ENCODE measurements at regions not wholly inside any gene's neighbourhood (a gene's known extent, or its start where the extent isn't known, plus 50 kb on each side); places are given as distances from the start of the nearest gene placed in this dataset.

- no peak for DNase-seq
- Mint-ChIP-seq H3K9me3 (peaks cover 0 to 6% (median 2%) of the 10 kb centered on the region in 8 donors), H3K27ac (no peak overlapping the region), H3K27me3 (no peaks in the 10 kb centered on the region), H3K4me1 (no peaks in the 10 kb centered on the region), H3K36me3 (no peaks in the 10 kb centered on the region), H3K4me3 (no peak overlapping the region)
- ChIA-PET CTCF (ENCODE audit: partially characterized antibody) (no interaction called here), POLR2A (ENCODE audit: partially characterized antibody) (no interaction called here)
- no peaks in the 10 kb centered on the region for H3K36me3 ChIP-seq (ENCODE audit: insufficient read depth, low read length)
- H3K4me3 ChIP-seq (ENCODE audit: low read length in 2 of 2): no peak overlapping the region
- H3K27me3 ChIP-seq (ENCODE audit: insufficient read depth, low read length): no peaks in the 10 kb centered on the region
- intact Hi-C loops (cut with micrococcal nuclease): no loop called here
- no peaks in the 10 kb centered on the region for H3K4me1 ChIP-seq (ENCODE audit: insufficient read depth, low read length)
- no peaks in the 10 kb centered on the region for H3K9me3 ChIP-seq (ENCODE audit: control insufficient read depth in 1 of 2, low read length in 2 of 2)
- H3K27ac ChIP-seq (ENCODE audit: low read depth, low read length): no peak overlapping the region
Measured at GRCh38 chr4:124943145-124943889, 230.8 kb upstream of the ANKRD50 start.

- no peak overlapping the region for H3K27ac Mint-ChIP-seq
- Histone ChIP-seq H3K9me3 (ENCODE audit: control insufficient read depth in 1 of 2, low read length in 2 of 2) (no peaks in the 10 kb centered on the region), H3K4me3 (ENCODE audit: low read length in 2 of 2) (no peak overlapping the region), H3K4me1 (ENCODE audit: insufficient read depth, low read length) (no peaks in the 10 kb centered on the region), H3K36me3 (ENCODE audit: insufficient read depth, low read length) (no peaks in the 10 kb centered on the region), H3K27ac (ENCODE audit: low read depth, low read length) (no peak overlapping the region), H3K27me3 (ENCODE audit: insufficient read depth, low read length) (no peaks in the 10 kb centered on the region)
- CTCF ChIA-PET (ENCODE audit: partially characterized antibody): no interaction called here
- no peaks in the 10 kb centered on the region for H3K36me3 Mint-ChIP-seq
- no peaks in the 10 kb centered on the region for H3K4me1 Mint-ChIP-seq
- H3K27me3 Mint-ChIP-seq: no peaks in the 10 kb centered on the region
- no peak overlapping the region for H3K4me3 Mint-ChIP-seq
- intact Hi-C loops (cut with micrococcal nuclease): no loop called here
- POLR2A ChIA-PET (ENCODE audit: partially characterized antibody): no interaction called here
- DNase-seq: no peak
- peaks cover 0 to 9% (median 0%) of the 10 kb centered on the region in 8 donors for H3K9me3 Mint-ChIP-seq
Measured at GRCh38 chr4:124941267-124941666, 228.7 kb upstream of the ANKRD50 start.

GRCh38 chr4:124940387-124940786 lies 227.9 kb upstream of the ANKRD50 start:
- Mint-ChIP-seq H3K27ac (no peak overlapping the region), H3K4me1 (no peaks in the 10 kb centered on the region), H3K4me3 (no peak overlapping the region), H3K36me3 (no peaks in the 10 kb centered on the region), H3K9me3 (peaks cover 0 to 10% (median 0%) of the 10 kb centered on the region in 8 donors), H3K27me3 (no peaks in the 10 kb centered on the region)
- Histone ChIP-seq H3K27ac (ENCODE audit: low read depth, low read length) (no peak overlapping the region), H3K4me1 (ENCODE audit: insufficient read depth, low read length) (no peaks in the 10 kb centered on the region), H3K36me3 (ENCODE audit: insufficient read depth, low read length) (no peaks in the 10 kb centered on the region), H3K4me3 (ENCODE audit: low read length in 2 of 2) (no peak overlapping the region), H3K27me3 (ENCODE audit: insufficient read depth, low read length) (no peaks in the 10 kb centered on the region), H3K9me3 (ENCODE audit: control insufficient read depth in 1 of 2, low read length in 2 of 2) (no peaks in the 10 kb centered on the region)
- ChIA-PET CTCF (ENCODE audit: partially characterized antibody) (no interaction called here), POLR2A (ENCODE audit: partially characterized antibody) (no interaction called here)
- intact Hi-C loops (cut with micrococcal nuclease): no loop called here
- no peak for DNase-seq

GRCh38 chr4:124939908-124940307 lies 227.4 kb upstream of the ANKRD50 start:
- no peaks in the 10 kb centered on the region for H3K27me3 Mint-ChIP-seq
- H3K27ac Mint-ChIP-seq: no peak overlapping the region
- Histone ChIP-seq H3K27me3 (ENCODE audit: insufficient read depth, low read length) (no peaks in the 10 kb centered on the region), H3K4me1 (ENCODE audit: insufficient read depth, low read length) (no peaks in the 10 kb centered on the region), H3K36me3 (ENCODE audit: insufficient read depth, low read length) (no peaks in the 10 kb centered on the region), H3K9me3 (ENCODE audit: control insufficient read depth in 1 of 2, low read length in 2 of 2) (no peaks in the 10 kb centered on the region), H3K27ac (ENCODE audit: low read depth, low read length) (no peak overlapping the region), H3K4me3 (ENCODE audit: low read length in 2 of 2) (no peak overlapping the region)
- intact Hi-C loops (cut with micrococcal nuclease): no loop called here
- DNase-seq: no peak
- ChIA-PET CTCF (ENCODE audit: partially characterized antibody) (no interaction called here), POLR2A (ENCODE audit: partially characterized antibody) (no interaction called here)
- H3K4me1 Mint-ChIP-seq: no peaks in the 10 kb centered on the region
- no peak overlapping the region for H3K4me3 Mint-ChIP-seq
- no peaks in the 10 kb centered on the region for H3K36me3 Mint-ChIP-seq
- H3K9me3 Mint-ChIP-seq: peaks cover 0 to 10% (median 0%) of the 10 kb centered on the region in 8 donors

- no peak overlapping the region for H3K27ac Mint-ChIP-seq
- Histone ChIP-seq H3K4me3 (ENCODE audit: low read length in 2 of 2) (no peak overlapping the region), H3K4me1 (ENCODE audit: insufficient read depth, low read length) (no peaks in the 10 kb centered on the region), H3K27me3 (ENCODE audit: insufficient read depth, low read length) (no peaks in the 10 kb centered on the region), H3K36me3 (ENCODE audit: insufficient read depth, low read length) (no peaks in the 10 kb centered on the region), H3K27ac (ENCODE audit: low read depth, low read length) (no peak overlapping the region), H3K9me3 (ENCODE audit: control insufficient read depth in 1 of 2, low read length in 2 of 2) (no peaks in the 10 kb centered on the region)
- H3K4me3 Mint-ChIP-seq: no peak overlapping the region
- no peaks in the 10 kb centered on the region for H3K36me3 Mint-ChIP-seq
- H3K9me3 Mint-ChIP-seq: peaks cover 0 to 10% (median 0%) of the 10 kb centered on the region in 8 donors
- intact Hi-C loops (cut with micrococcal nuclease): no loop called here
- no peak for DNase-seq
- ChIA-PET CTCF (ENCODE audit: partially characterized antibody) (no interaction called here), POLR2A (ENCODE audit: partially characterized antibody) (no interaction called here)
- no peaks in the 10 kb centered on the region for H3K4me1 Mint-ChIP-seq
- no peaks in the 10 kb centered on the region for H3K27me3 Mint-ChIP-seq
Measured at GRCh38 chr4:124938836-124939235, 226.3 kb upstream of the ANKRD50 start.

- intact Hi-C loops (cut with micrococcal nuclease): no loop called here
Measured at GRCh38 chr4:124937993-124938392, 225.5 kb upstream of the ANKRD50 start.

GRCh38 chr4:124936427-124936826 lies 223.9 kb upstream of the ANKRD50 start:
- ChIA-PET POLR2A (ENCODE audit: partially characterized antibody) (no interaction called here), CTCF (ENCODE audit: partially characterized antibody) (no interaction called here)
- Histone ChIP-seq H3K4me1 (ENCODE audit: insufficient read depth, low read length) (no peaks in the 10 kb centered on the region), H3K27ac (ENCODE audit: low read depth, low read length) (no peak overlapping the region), H3K36me3 (ENCODE audit: insufficient read depth, low read length) (no peaks in the 10 kb centered on the region), H3K27me3 (ENCODE audit: insufficient read depth, low read length) (no peaks in the 10 kb centered on the region), H3K4me3 (ENCODE audit: low read length in 2 of 2) (no peak overlapping the region), H3K9me3 (ENCODE audit: control insufficient read depth in 1 of 2, low read length in 2 of 2) (no peaks in the 10 kb centered on the region)
- Mint-ChIP-seq H3K4me3 (no peak overlapping the region), H3K9me3 (peaks cover 0 to 10% (median 0%) of the 10 kb centered on the region in 8 donors), H3K4me1 (no peaks in the 10 kb centered on the region), H3K27me3 (no peaks in the 10 kb centered on the region), H3K36me3 (no peaks in the 10 kb centered on the region), H3K27ac (no peak overlapping the region)
- no peak for DNase-seq
- intact Hi-C loops (cut with micrococcal nuclease): no loop called here

More at GRCh38 chr4:124937993-124938392, 225.5 kb upstream of the ANKRD50 start:
- Histone ChIP-seq H3K27me3 (ENCODE audit: insufficient read depth, low read length) (no peaks in the 10 kb centered on the region), H3K27ac (ENCODE audit: low read depth, low read length) (no peak overlapping the region), H3K4me1 (ENCODE audit: insufficient read depth, low read length) (no peaks in the 10 kb centered on the region), H3K36me3 (ENCODE audit: insufficient read depth, low read length) (no peaks in the 10 kb centered on the region), H3K4me3 (ENCODE audit: low read length in 2 of 2) (no peak overlapping the region), H3K9me3 (ENCODE audit: control insufficient read depth in 1 of 2, low read length in 2 of 2) (no peaks in the 10 kb centered on the region)
- H3K9me3 Mint-ChIP-seq: peaks cover 0 to 10% (median 0%) of the 10 kb centered on the region in 8 donors
- H3K4me3 Mint-ChIP-seq: no peak overlapping the region
- no peak overlapping the region for H3K27ac Mint-ChIP-seq
- ChIA-PET POLR2A (ENCODE audit: partially characterized antibody) (no interaction called here), CTCF (ENCODE audit: partially characterized antibody) (no interaction called here)
- H3K4me1 Mint-ChIP-seq: no peaks in the 10 kb centered on the region
- no peak for DNase-seq
- H3K27me3 Mint-ChIP-seq: no peaks in the 10 kb centered on the region
- no peaks in the 10 kb centered on the region for H3K36me3 Mint-ChIP-seq

GRCh38 chr4:124934916-124935315 lies 222.4 kb upstream of the ANKRD50 start:
- intact Hi-C loops (cut with micrococcal nuclease): no loop called here
- Histone ChIP-seq H3K4me3 (ENCODE audit: low read length in 2 of 2) (no peak overlapping the region), H3K9me3 (ENCODE audit: control insufficient read depth in 1 of 2, low read length in 2 of 2) (no peaks in the 10 kb centered on the region), H3K4me1 (ENCODE audit: insufficient read depth, low read length) (no peaks in the 10 kb centered on the region), H3K27ac (ENCODE audit: low read depth, low read length) (no peak overlapping the region), H3K36me3 (ENCODE audit: insufficient read depth, low read length) (no peaks in the 10 kb centered on the region), H3K27me3 (ENCODE audit: insufficient read depth, low read length) (no peaks in the 10 kb centered on the region)
- peaks cover 0 to 10% (median 0%) of the 10 kb centered on the region in 8 donors for H3K9me3 Mint-ChIP-seq
- H3K27me3 Mint-ChIP-seq: no peaks in the 10 kb centered on the region
- no peak overlapping the region for H3K27ac Mint-ChIP-seq
- no peaks in the 10 kb centered on the region for H3K36me3 Mint-ChIP-seq
- H3K4me3 Mint-ChIP-seq: no peak overlapping the region
- no peaks in the 10 kb centered on the region for H3K4me1 Mint-ChIP-seq
- CTCF ChIA-PET (ENCODE audit: partially characterized antibody): no interaction called here
- POLR2A ChIA-PET (ENCODE audit: partially characterized antibody): no interaction called here
- no peak for DNase-seq
